GM12873 (cell line): ENCODE measurements at regions not wholly inside any gene's neighbourhood (a gene's known extent, or its start where the extent isn't known, plus 50 kb on each side); places are given as distances from the start of the nearest gene placed in this dataset.

Experiments used
- TF ChIP-seq, protein P1 (sequence below): IDR thresholded peaks from 2 replicates; pipeline ENCODE4 v1.5.1; 2012; ENCODE audit warnings: low read depth, mild to moderate bottlenecking, moderate library complexity, low read length, control low read depth; ENCODE audit not compliant: insufficient read depth; ENCODE audit errors: missing control alignments

- TF ChIP-seq, protein P1, sequence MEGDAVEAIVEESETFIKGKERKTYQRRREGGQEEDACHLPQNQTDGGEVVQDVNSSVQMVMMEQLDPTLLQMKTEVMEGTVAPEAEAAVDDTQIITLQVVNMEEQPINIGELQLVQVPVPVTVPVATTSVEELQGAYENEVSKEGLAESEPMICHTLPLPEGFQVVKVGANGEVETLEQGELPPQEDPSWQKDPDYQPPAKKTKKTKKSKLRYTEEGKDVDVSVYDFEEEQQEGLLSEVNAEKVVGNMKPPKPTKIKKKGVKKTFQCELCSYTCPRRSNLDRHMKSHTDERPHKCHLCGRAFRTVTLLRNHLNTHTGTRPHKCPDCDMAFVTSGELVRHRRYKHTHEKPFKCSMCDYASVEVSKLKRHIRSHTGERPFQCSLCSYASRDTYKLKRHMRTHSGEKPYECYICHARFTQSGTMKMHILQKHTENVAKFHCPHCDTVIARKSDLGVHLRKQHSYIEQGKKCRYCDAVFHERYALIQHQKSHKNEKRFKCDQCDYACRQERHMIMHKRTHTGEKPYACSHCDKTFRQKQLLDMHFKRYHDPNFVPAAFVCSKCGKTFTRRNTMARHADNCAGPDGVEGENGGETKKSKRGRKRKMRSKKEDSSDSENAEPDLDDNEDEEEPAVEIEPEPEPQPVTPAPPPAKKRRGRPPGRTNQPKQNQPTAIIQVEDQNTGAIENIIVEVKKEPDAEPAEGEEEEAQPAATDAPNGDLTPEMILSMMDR: no peak
Measured at GRCh38 chr12:23108957-23109356, 484.0 kb downstream of the ETNK1 start.

DNA sequence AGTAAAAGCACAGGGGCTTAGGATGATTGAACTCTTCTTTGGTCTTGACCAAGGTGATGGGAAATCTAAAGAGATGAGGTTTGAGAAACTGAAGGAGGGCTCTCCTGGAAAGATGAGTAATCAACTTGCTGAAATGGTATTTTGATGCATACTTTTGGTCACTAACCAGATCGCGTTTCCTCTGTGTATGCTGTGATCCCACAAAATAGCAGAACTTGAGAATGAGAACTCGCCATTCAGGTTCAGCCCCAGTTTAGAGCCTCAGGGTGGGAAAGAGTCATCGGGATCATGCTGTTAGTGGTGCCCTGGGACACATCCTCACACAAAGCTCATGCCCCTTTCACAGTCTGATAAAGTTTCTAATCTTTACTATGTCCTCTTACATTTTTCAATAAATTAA is 488.8 kb downstream of the ETNK1 start:
- TF ChIP-seq, protein P1: no peak

DNA sequence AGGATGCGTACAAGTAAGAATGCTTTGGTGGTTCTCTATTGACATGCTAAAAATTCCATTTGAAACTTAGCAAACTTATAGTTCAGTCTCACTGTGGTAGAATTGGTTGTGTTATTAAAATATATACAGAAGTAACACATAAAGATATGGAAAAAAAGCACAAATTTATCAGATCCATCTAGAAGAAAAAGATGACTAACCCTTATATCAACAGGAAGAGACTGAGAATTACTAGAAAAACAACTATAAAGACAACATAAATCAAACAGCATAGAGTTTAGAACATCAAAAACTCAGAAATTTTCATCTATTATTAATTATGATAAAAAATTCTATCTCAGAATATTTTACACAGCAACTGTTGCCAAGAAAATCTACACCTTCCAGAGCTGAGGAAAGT is 491.0 kb downstream of the ETNK1 start:
- TF ChIP-seq, protein P1: no peak

DNA sequence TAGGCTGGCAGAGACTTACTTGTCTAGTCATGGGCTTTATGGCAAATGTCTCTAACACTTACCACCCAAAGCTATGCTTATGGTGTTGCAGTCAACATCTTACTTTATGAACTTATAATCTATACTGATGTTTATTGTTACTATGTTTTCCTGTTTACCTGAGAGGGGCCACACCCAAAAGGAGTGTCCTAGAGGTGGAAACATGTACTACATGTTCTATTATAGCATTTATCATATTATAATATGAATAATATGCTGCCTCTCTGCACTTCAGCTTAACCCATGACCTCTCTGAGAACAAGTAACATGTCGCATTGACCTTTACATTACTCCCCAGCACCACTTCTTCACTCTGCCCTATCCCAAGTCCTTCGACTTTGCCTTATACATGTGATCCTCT is 501.8 kb downstream of the ETNK1 start:
- TF ChIP-seq, protein P1: no peak

GRCh38 chr12:23127701-23128100 is 502.7 kb downstream of the ETNK1 start:
- TF ChIP-seq, protein P1: no peak

- TF ChIP-seq, protein P1: no peak
Measured at GRCh38 chr12:23128462-23128861, 503.5 kb downstream of the ETNK1 start.

- TF ChIP-seq, protein P1: no peak
Measured at GRCh38 chr12:23132357-23132756, 507.4 kb downstream of the ETNK1 start.
